Mesenchymal stem cell (in vitro differentiated cells and primary cell): ENCODE measurements at regions not wholly inside any gene's neighbourhood (a gene's known extent, or its start where the extent isn't known, plus 50 kb on each side); places are given as distances from the start of the nearest gene placed in this dataset.

ENCODE experiments used
- DNase-seq: peaks from one replicate; pipeline ENCODE4 v3.0.0-alpha.2; 2013
- H2AFZ ChIP-seq: one replicate; pipeline ENCODE4 v1.6.1; 2013; ENCODE audit warnings: low read depth, mild to moderate bottlenecking, control low read depth, inconsistent platforms, low read length, moderate library complexity
- H2AK5ac ChIP-seq: 2 replicates; pipeline ENCODE4 v1.6.1; 2013; ENCODE audit warnings: low read length, moderate library complexity, mild to moderate bottlenecking, inconsistent platforms; ENCODE audit not compliant: severe bottlenecking
- H2BK120ac ChIP-seq: one replicate; pipeline ENCODE4 v1.6.1; 2013; ENCODE audit warnings: low read depth, mild to moderate bottlenecking, inconsistent platforms, low read length, moderate library complexity
- H2BK12ac ChIP-seq, 2 experiments: one replicate each; pipeline ENCODE4 v1.6.1; 2013; ENCODE audit warnings: inconsistent platforms in 2 of 2, low read length in 2 of 2, mild to moderate bottlenecking in 2 of 2, moderate library complexity in 2 of 2, control low read depth in 1 of 2
- H2BK15ac ChIP-seq: one replicate; pipeline ENCODE4 v1.6.1; 2013; ENCODE audit warnings: mild to moderate bottlenecking, low read depth, inconsistent platforms; ENCODE audit not compliant: poor library complexity, severe bottlenecking
- H2BK5ac ChIP-seq: 2 replicates; pipeline ENCODE4 v1.6.1; 2013; ENCODE audit warnings: low read depth, mild to moderate bottlenecking, low read length, control low read depth, inconsistent platforms; ENCODE audit not compliant: poor library complexity, severe bottlenecking
- H3K14ac ChIP-seq, 2 experiments: one replicate each; pipeline ENCODE4 v1.6.1; 2013; ENCODE audit warnings: inconsistent platforms in 2 of 2, low read length in 2 of 2, control low read depth in 1 of 2, mild to moderate bottlenecking in 1 of 2, moderate library complexity in 1 of 2
- H3K18ac ChIP-seq, 2 experiments: one replicate each; pipeline ENCODE4 v1.6.1; 2013; ENCODE audit warnings: inconsistent platforms in 2 of 2, low read length in 2 of 2, control low read depth in 1 of 2, low read depth in 1 of 2, mild to moderate bottlenecking in 1 of 2
- H3K23ac ChIP-seq, 2 experiments: one replicate each; pipeline ENCODE4 v1.6.1; 2013; ENCODE audit warnings: inconsistent platforms in 2 of 2, low read length in 2 of 2, mild to moderate bottlenecking in 2 of 2, moderate library complexity in 2 of 2, control low read depth in 1 of 2
- H3K27ac ChIP-seq: 2 replicates; pipeline ENCODE4 v1.5.1; 2013; ENCODE audit warnings: mild to moderate bottlenecking, moderate library complexity, low read length, control low read depth, inconsistent platforms; ENCODE audit not compliant: poor library complexity, severe bottlenecking
- H3K27me3 ChIP-seq, 2 experiments: 2 replicates each; pipeline versions ENCODE4 v1.6.1 to v1.7.0; 2013; ENCODE audit warnings: low read length in 2 of 2, mild to moderate bottlenecking in 2 of 2, moderate library complexity in 2 of 2, control low read depth in 1 of 2, inconsistent platforms in 1 of 2; ENCODE audit not compliant: control insufficient read depth in 1 of 2, insufficient read depth in 1 of 2
- H3K36me3 ChIP-seq, 2 experiments: 2 replicates each; pipeline versions ENCODE4 v1.6.1 to v1.7.0; 2013; ENCODE audit warnings: low read length in 2 of 2, control low read depth in 1 of 2, inconsistent platforms in 1 of 2, low read depth in 1 of 2, mild to moderate bottlenecking in 1 of 2; ENCODE audit not compliant: insufficient read depth in 2 of 2, control insufficient read depth in 1 of 2
- H3K4ac ChIP-seq, 2 experiments: one replicate each; pipeline ENCODE4 v1.6.1; 2013; ENCODE audit warnings: inconsistent platforms in 2 of 2, low read length in 2 of 2, mild to moderate bottlenecking in 2 of 2, moderate library complexity in 2 of 2, control low read depth in 1 of 2, low read depth in 1 of 2
- H3K4me1 ChIP-seq: 2 replicates; pipeline ENCODE4 v1.6.1; 2013; ENCODE audit warnings: low read depth, low read length, control low read depth; ENCODE audit not compliant: control insufficient read depth, insufficient read depth
- H3K4me2 ChIP-seq: 2 replicates; pipeline ENCODE4 v1.6.1; 2013; ENCODE audit warnings: low read length, mild to moderate bottlenecking, inconsistent platforms; ENCODE audit not compliant: poor library complexity, severe bottlenecking
- H3K4me3 ChIP-seq, 2 experiments: 2 replicates each; pipeline versions ENCODE4 v1.5.1 to v1.7.0; 2013; ENCODE audit warnings: low read length in 2 of 2, mild to moderate bottlenecking in 2 of 2, control low read depth in 1 of 2, low read depth in 1 of 2; ENCODE audit not compliant: insufficient read depth in 1 of 2
- H3K79me1 ChIP-seq: replicated peaks from 2 replicates; pipeline ENCODE4 v1.6.1; 2013; ENCODE audit warnings: mild to moderate bottlenecking, control low read depth, low read length, inconsistent platforms; ENCODE audit not compliant: poor library complexity, severe bottlenecking
- H3K9ac ChIP-seq: 2 replicates; pipeline ENCODE4 v1.7.0; 2013; ENCODE audit warnings: mild to moderate bottlenecking, low read length, moderate library complexity
- H3K9me3 ChIP-seq: 2 replicates; pipeline ENCODE4 v1.7.0; 2013; ENCODE audit warnings: mild to moderate bottlenecking, low read length; ENCODE audit not compliant: control insufficient read depth
- H4K8ac ChIP-seq: one replicate; pipeline ENCODE4 v1.6.1; 2013; ENCODE audit warnings: inconsistent platforms, mild to moderate bottlenecking, low read length, moderate library complexity
- H4K91ac ChIP-seq: one replicate; pipeline ENCODE4 v1.6.1; 2013; ENCODE audit warnings: mild to moderate bottlenecking, low read length, inconsistent platforms
- WGBS: methylation state at CpG from one replicate; pipeline ENCODE4 v1.1.7; 2013; ENCODE audit warnings: mixed read lengths; 5-methylcytosine and 5-hydroxymethylcytosine counted together

- Histone ChIP-seq H3K27ac (no peak overlapping the region), H3K36me3 (no peaks in the 10 kb centered on the region), H3K4me2 (no peak overlapping the region), H3K79me1 (no peaks in the 10 kb centered on the region), H4K91ac (no peak overlapping the region), H3K4ac (no peak overlapping the region), H3K4me1 (no peaks in the 10 kb centered on the region), H3K9me3 (peaks cover 9% of the 10 kb centered on the region), H2AK5ac (no peak overlapping the region), H2BK5ac (no peak overlapping the region), H2BK120ac (no peak overlapping the region), H4K8ac (no peak overlapping the region), H3K14ac (no peak overlapping the region), H3K23ac (no peak overlapping the region), H2AFZ (no peak overlapping the region), H2BK12ac (no peak overlapping the region), H3K9ac (no peak overlapping the region), H2BK15ac (no peak overlapping the region), H3K18ac (no peak overlapping the region), H3K4me3 (no peak overlapping the region), H3K27me3 (no peaks in the 10 kb centered on the region)
- WGBS, result 86% methylated on average over 4 of the region's 4 CpGs
- DNase-seq, result no peak
Measured at GRCh38 chr7:97565665-97566064, 166.2 kb upstream of the TAC1 start.

- H3K9me3 ChIP-seq, result peaks cover 16% of the 10 kb centered on the region
- no peak overlapping the region for H2AFZ ChIP-seq
- H3K4me3 ChIP-seq, result no peak overlapping the region
- H3K79me1 ChIP-seq, result no peaks in the 10 kb centered on the region
- no peak overlapping the region for H4K8ac ChIP-seq
- H2BK12ac ChIP-seq, result no peak overlapping the region
- H3K4me2 ChIP-seq, result no peak overlapping the region
- H3K18ac ChIP-seq, result no peak overlapping the region
- no peak overlapping the region for H3K14ac ChIP-seq
- H3K4ac ChIP-seq, result no peak overlapping the region
- no peak overlapping the region for H2AK5ac ChIP-seq
- no peak overlapping the region for H3K23ac ChIP-seq
- no peak overlapping the region for H3K27ac ChIP-seq
- H2BK15ac ChIP-seq, result no peak overlapping the region
- DNase-seq, result no peak
- no peaks in the 10 kb centered on the region for H3K27me3 ChIP-seq
- H3K36me3 ChIP-seq, result no peaks in the 10 kb centered on the region
- H4K91ac ChIP-seq, result no peak overlapping the region
- H2BK5ac ChIP-seq, result no peak overlapping the region
- H3K4me1 ChIP-seq, result no peaks in the 10 kb centered on the region
- no peak overlapping the region for H3K9ac ChIP-seq
- WGBS, result 86% methylated on average over 1 of the region's 2 CpGs
- H2BK120ac ChIP-seq, result no peak overlapping the region
Measured at GRCh38 chr7:97573065-97573464, 158.8 kb upstream of the TAC1 start.

- H3K4me2 ChIP-seq, result no peak overlapping the region
- H2BK15ac ChIP-seq, result no peak overlapping the region
- peaks cover 12% of the 10 kb centered on the region for H3K9me3 ChIP-seq
- H4K8ac ChIP-seq, result no peak overlapping the region
- no peak overlapping the region for H3K23ac ChIP-seq
- no peak overlapping the region for H2BK5ac ChIP-seq
- no peak overlapping the region for H3K9ac ChIP-seq
- no peak overlapping the region for H2AFZ ChIP-seq
- H4K91ac ChIP-seq, result no peak overlapping the region
- H3K4ac ChIP-seq, result no peak overlapping the region
- H2AK5ac ChIP-seq, result no peak overlapping the region
- no peak overlapping the region for H2BK120ac ChIP-seq
- no peaks in the 10 kb centered on the region for H3K36me3 ChIP-seq
- H3K27me3 ChIP-seq, result no peaks in the 10 kb centered on the region
- H3K27ac ChIP-seq, result no peak overlapping the region
- no peak overlapping the region for H3K4me3 ChIP-seq
- no peak overlapping the region for H3K18ac ChIP-seq
- no peak overlapping the region for H2BK12ac ChIP-seq
- H3K79me1 ChIP-seq, result no peaks in the 10 kb centered on the region
- no peak overlapping the region for H3K14ac ChIP-seq
- H3K4me1 ChIP-seq, result no peaks in the 10 kb centered on the region
- DNase-seq, result no peak
Measured at GRCh38 chr7:97576043-97576442, 155.8 kb upstream of the TAC1 start.

- Histone ChIP-seq H3K27ac (no peak overlapping the region), H4K8ac (no peak overlapping the region), H4K91ac (no peak overlapping the region), H3K4me3 (no peak overlapping the region), H3K4me2 (no peak overlapping the region), H3K79me1 (no peaks in the 10 kb centered on the region), H3K23ac (no peak overlapping the region), H2BK5ac (no peak overlapping the region), H3K9ac (no peak overlapping the region), H3K36me3 (no peaks in the 10 kb centered on the region), H3K4ac (no peak overlapping the region), H2AFZ (no peak overlapping the region), H2AK5ac (no peak overlapping the region), H2BK15ac (no peak overlapping the region), H3K27me3 (no peaks in the 10 kb centered on the region), H2BK12ac (no peak overlapping the region), H3K14ac (no peak overlapping the region), H3K9me3 (peaks cover 18% of the 10 kb centered on the region), H3K18ac (no peak overlapping the region), H3K4me1 (no peaks in the 10 kb centered on the region), H2BK120ac (no peak overlapping the region)
- no peak for DNase-seq
- 70% methylated on average over 5 of the region's 5 CpGs for WGBS
Measured at GRCh38 chr7:97578225-97578624, 153.7 kb upstream of the TAC1 start.
